ENCODE measurements at regions not wholly inside any gene's neighbourhood (a gene's known extent, or its start where the extent isn't known, plus 50 kb on each side); places are given as distances from the start of the nearest gene placed in this dataset.
"Not testable (repeated sequence)": the region's sequence is repeated elsewhere in the genome, so short reads cannot be mapped to it uniquely, and the experiment has no call there.

- Mint-ChIP-seq H3K27ac (no peak overlapping the region), H3K36me3 (no peaks in the 10 kb centered on the region), H3K4me3 (no peak overlapping the region), H3K27me3 (no peaks in the 10 kb centered on the region), H3K4me1 (ENCODE audit: low read depth in 2 of 2) (no peaks in the 10 kb centered on the region), H3K9me3 (peaks cover 2% of the 10 kb centered on the region)
- DNase-seq (ENCODE audit: low spot score), result no peak
- ATAC-seq, result no peak
Observed at GRCh38 chr12:20004952-20005351, 363.4 kb upstream of the PDE3A start.

DNA sequence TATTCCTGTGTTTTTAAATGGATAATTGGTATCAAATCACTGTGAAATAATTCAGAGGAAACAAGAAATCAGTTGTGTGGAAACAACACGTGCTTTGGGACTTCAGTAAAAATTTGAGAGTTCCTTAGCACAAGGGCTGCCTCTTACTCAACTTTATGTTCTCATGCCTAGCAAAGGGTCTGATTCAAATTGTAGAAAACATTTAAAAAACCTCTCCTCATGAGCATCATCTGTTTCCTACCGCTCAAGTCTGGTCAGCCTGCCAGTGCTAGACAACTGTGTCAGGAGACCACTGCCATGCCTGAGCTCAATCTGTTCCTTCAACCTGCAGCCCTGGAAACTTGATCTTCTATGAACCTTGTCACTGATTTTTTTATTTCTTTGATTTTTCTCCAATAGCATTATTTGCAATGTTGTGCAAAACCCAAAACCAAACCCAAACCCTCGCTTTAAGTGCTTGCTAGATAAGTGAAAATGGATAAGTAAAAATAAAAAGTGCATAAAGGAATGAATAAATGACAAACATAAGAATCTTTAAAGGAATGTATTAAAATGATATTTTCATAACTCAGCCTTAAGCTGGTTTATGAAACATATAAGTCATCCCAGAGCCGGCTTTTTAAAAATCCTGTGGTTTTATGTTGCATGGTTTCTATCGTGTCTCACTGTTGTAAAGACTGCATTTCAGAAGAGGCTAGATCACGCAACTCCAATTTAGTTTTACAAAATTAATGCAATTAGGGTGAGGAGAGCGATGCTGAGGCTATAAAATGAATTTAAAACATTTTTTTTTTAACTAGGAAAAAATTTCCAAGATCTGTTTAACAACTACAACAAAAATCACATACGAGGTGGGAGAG, 361.2 kb upstream of the PDE3A start:
- H3K9me3 Mint-ChIP-seq, result peaks cover 5% of the 10 kb centered on the region
- no peak overlapping the region for H3K27ac Mint-ChIP-seq
- no peak for ATAC-seq
- no peaks in the 10 kb centered on the region for H3K4me1 Mint-ChIP-seq (ENCODE audit: low read depth in 2 of 2)
- H3K4me3 Mint-ChIP-seq, result no peak overlapping the region
- no peak for DNase-seq (ENCODE audit: low spot score)
- no peaks in the 10 kb centered on the region for H3K27me3 Mint-ChIP-seq
- no peaks in the 10 kb centered on the region for H3K36me3 Mint-ChIP-seq

DNA sequence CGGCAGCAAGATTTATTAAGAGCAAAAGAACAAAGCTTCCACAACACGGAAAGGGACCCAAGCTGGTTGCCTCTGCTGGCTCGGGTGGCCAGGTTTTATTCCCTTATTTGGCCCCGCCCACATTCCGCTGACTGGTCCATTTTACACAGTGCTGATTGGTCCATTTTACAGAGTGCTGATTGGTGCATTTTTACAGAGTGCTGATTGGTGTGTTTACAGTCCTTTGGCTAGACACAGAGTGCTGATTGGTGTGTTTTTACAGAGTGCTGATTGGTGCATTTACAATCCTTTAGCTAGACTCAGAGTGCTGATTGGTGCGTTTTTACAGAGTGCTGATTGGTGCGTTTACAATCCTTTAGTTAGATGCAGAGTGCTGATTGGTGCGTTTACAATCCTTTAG, 358.4 kb upstream of the PDE3A start:
- H3K9me3 Mint-ChIP-seq; H3K4me1 Mint-ChIP-seq (ENCODE audit: low read depth in 2 of 2); H3K4me3 Mint-ChIP-seq; H3K27ac Mint-ChIP-seq; ATAC-seq; DNase-seq (ENCODE audit: low spot score); H3K27me3 Mint-ChIP-seq; H3K36me3 Mint-ChIP-seq: not testable (repeated sequence)

DNA sequence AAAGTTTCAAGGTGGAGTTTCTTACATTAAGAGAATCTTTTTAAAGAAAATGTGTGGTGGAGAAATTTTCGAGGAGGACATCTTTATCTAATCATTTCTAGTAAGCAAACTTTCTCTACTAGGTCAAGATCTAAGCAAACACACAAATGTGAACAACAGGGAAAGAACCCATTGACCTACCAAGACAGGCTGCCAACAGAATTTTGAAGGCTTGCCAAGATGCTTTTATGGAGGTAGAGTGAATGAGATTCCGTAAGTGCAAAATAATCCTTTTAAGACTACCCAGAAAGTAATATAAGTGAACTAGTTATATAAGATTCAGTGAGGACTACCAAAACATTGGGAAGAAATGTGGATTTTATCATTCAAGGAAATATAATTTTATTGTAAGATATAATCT, 357.1 kb upstream of the PDE3A start:
- H3K27me3 Mint-ChIP-seq, result no peaks in the 10 kb centered on the region
- no peak overlapping the region for H3K4me3 Mint-ChIP-seq
- no peaks in the 10 kb centered on the region for H3K36me3 Mint-ChIP-seq
- peaks cover 5% of the 10 kb centered on the region for H3K9me3 Mint-ChIP-seq
- ATAC-seq (no peak), DNase-seq (ENCODE audit: low spot score) (no peak)
- no peaks in the 10 kb centered on the region for H3K4me1 Mint-ChIP-seq (ENCODE audit: low read depth in 2 of 2)
- H3K27ac Mint-ChIP-seq, result no peak overlapping the region

- Mint-ChIP-seq H3K36me3 (no peaks in the 10 kb centered on the region), H3K4me1 (ENCODE audit: low read depth in 2 of 2) (no peaks in the 10 kb centered on the region), H3K27ac (no peak overlapping the region), H3K27me3 (no peaks in the 10 kb centered on the region), H3K4me3 (no peak overlapping the region), H3K9me3 (peaks cover 6% of the 10 kb centered on the region)
- DNase-seq (ENCODE audit: low spot score) (no peak), ATAC-seq (no peak)
Observed at GRCh38 chr12:20017802-20018201, 350.5 kb upstream of the PDE3A start.

GRCh38 chr12:20018406-20018805, 349.9 kb upstream of the PDE3A start:
- Mint-ChIP-seq H3K27ac (no peak overlapping the region), H3K27me3 (no peaks in the 10 kb centered on the region), H3K36me3 (no peaks in the 10 kb centered on the region), H3K4me1 (ENCODE audit: low read depth in 2 of 2) (no peaks in the 10 kb centered on the region), H3K4me3 (no peak overlapping the region), H3K9me3 (peaks cover 6% of the 10 kb centered on the region)
- ATAC-seq (no peak), DNase-seq (ENCODE audit: low spot score) (no peak)

DNA sequence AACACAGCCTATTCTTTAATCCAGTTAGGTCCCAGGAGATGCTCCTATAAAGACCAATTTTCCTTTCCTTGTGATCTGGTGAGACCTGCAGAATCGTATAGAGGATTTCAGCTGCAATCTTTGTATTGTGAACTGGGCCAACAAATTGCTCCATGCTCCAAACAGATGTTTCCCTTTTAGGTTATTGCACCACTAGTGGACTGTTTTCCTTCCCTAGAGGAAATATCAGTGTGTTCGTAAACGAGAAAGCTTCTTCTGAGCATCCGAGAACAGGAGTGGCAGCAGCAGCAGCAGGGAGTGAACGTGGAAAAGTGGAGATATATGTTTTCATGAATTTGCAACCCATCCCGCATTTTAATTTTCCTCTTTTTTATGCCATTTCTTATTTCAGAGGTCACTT, 344.1 kb upstream of the PDE3A start:
- H3K36me3 Mint-ChIP-seq, result no peaks in the 10 kb centered on the region
- ATAC-seq (no peak), DNase-seq (ENCODE audit: low spot score) (no peak)
- no peak overlapping the region for H3K27ac Mint-ChIP-seq
- H3K27me3 Mint-ChIP-seq, result no peaks in the 10 kb centered on the region
- no peaks in the 10 kb centered on the region for H3K4me1 Mint-ChIP-seq (ENCODE audit: low read depth in 2 of 2)
- H3K9me3 Mint-ChIP-seq, result peaks cover 8% of the 10 kb centered on the region
- no peak overlapping the region for H3K4me3 Mint-ChIP-seq

- Mint-ChIP-seq H3K9me3 (peaks cover 5% of the 10 kb centered on the region), H3K27ac (no peak overlapping the region), H3K4me3 (no peak overlapping the region), H3K27me3 (no peaks in the 10 kb centered on the region), H3K36me3 (no peaks in the 10 kb centered on the region), H3K4me1 (ENCODE audit: low read depth in 2 of 2) (no peaks in the 10 kb centered on the region)
- no peak for ATAC-seq
- DNase-seq (ENCODE audit: low spot score), result no peak
Observed at GRCh38 chr12:20028033-20028432, 340.3 kb upstream of the PDE3A start.

DNA sequence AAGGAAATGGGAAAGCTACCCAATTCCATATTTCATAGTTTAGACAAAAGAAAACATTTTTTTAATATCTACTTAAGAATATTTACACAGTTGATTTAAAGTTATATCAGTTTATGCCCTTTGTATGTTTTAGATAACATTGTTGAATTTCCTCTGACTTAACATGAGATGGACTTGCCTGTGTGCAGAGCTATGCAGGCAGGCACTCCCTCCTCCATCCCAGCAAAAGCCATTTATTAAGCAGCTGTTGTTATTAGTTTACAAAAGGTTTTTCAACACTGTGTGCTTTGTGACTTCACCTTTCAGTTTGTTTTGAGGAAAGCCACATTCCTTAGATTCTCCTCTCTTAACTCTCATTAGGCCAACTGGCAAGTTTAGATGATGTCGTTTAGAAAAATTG, 337.5 kb upstream of the PDE3A start:
- ATAC-seq, result no peak

GRCh38 chr12:20039562-20039961, 328.8 kb upstream of the PDE3A start:
- no peak for DNase-seq (ENCODE audit: low spot score)
- no peaks in the 10 kb centered on the region for H3K4me1 Mint-ChIP-seq (ENCODE audit: low read depth in 2 of 2)

More for the DNA sequence above, 337.5 kb upstream of the PDE3A start:
- Mint-ChIP-seq H3K27ac (no peak overlapping the region), H3K36me3 (no peaks in the 10 kb centered on the region), H3K9me3 (peaks cover 5% of the 10 kb centered on the region), H3K4me3 (no peak overlapping the region), H3K4me1 (ENCODE audit: low read depth in 2 of 2) (no peaks in the 10 kb centered on the region), H3K27me3 (no peaks in the 10 kb centered on the region)
- DNase-seq (ENCODE audit: low spot score), result no peak

DNA sequence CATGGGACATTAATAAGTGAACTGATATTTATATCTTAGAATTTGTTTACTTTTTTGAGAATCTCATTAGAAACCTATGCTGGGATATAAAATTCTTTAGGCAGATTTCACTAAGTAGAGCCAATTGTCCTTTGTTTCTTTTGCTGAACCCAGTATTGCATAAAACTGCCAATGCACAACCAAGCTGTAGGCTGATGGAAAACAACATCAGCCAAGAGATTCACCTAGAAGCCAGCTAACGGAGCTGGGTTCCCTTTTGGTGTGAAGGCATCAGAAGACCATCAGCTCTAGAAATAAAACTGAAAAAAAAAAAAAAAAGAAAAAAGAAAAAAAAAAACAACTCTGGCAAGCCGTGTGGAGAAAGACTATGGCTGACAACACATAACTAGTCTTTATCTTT, 328.2 kb upstream of the PDE3A start:
- ATAC-seq (no peak), DNase-seq (ENCODE audit: low spot score) (no peak)
- Mint-ChIP-seq H3K27me3 (no peaks in the 10 kb centered on the region), H3K36me3 (no peaks in the 10 kb centered on the region), H3K27ac (no peak overlapping the region), H3K4me1 (ENCODE audit: low read depth in 2 of 2) (no peaks in the 10 kb centered on the region), H3K9me3 (peaks cover 3% of the 10 kb centered on the region), H3K4me3 (no peak overlapping the region)

More at GRCh38 chr12:20039562-20039961, 328.8 kb upstream of the PDE3A start:
- H3K4me3 Mint-ChIP-seq, result no peak overlapping the region
- peaks cover 3% of the 10 kb centered on the region for H3K9me3 Mint-ChIP-seq
- ATAC-seq, result no peak
- no peaks in the 10 kb centered on the region for H3K27me3 Mint-ChIP-seq
- H3K36me3 Mint-ChIP-seq, result no peaks in the 10 kb centered on the region
- H3K27ac Mint-ChIP-seq, result no peak overlapping the region

DNA sequence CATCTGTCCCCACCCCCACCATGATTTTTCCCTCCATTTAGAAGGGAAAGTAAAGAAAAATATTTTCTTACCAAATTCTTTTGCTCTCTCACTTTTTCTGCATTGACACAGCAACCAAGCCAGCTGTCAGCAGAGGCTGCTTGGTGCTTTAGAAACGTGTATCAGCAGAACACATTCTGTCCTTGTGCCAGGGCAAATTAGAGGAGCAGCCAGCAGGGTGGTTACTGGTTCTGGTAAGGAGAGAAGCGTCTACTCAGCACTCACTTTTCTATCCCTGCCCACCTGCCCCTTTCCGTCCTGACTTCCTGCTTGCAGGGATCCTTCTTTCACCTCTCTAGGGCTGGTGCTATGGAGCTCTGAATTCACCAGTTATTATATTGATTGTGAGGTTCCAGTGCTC, 327.5 kb upstream of the PDE3A start:
- H3K27ac Mint-ChIP-seq, result no peak overlapping the region
- DNase-seq (ENCODE audit: low spot score) (no peak), ATAC-seq (peak in 1 of 2 donors; percentile 15)
- no peak overlapping the region for H3K4me3 Mint-ChIP-seq
- H3K27me3 Mint-ChIP-seq, result no peaks in the 10 kb centered on the region
- no peaks in the 10 kb centered on the region for H3K36me3 Mint-ChIP-seq
- H3K4me1 Mint-ChIP-seq (ENCODE audit: low read depth in 2 of 2), result no peaks in the 10 kb centered on the region
- H3K9me3 Mint-ChIP-seq, result peaks cover 3% of the 10 kb centered on the region

DNA sequence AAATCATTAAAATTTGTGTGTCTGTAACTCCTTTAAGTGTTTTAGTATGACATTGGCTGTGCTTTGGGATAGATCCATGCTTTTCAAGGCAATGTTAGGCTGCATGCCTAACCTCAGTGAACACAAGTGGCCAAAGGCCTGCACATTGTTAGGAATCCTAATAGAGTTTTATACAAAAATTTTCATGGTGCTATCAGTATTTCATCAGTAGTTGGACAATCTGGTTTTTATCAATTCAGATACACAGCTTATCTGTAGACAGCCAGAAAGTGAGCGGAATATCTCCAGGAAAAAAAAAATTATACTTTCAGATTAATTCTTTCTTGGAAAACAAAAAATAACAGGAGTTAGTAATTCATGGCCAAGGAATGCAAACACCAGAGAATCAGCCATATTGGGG, 324.0 kb upstream of the PDE3A start:
- Mint-ChIP-seq H3K27ac (no peak overlapping the region), H3K27me3 (no peaks in the 10 kb centered on the region), H3K4me1 (ENCODE audit: low read depth in 2 of 2) (no peaks in the 10 kb centered on the region), H3K36me3 (no peaks in the 10 kb centered on the region), H3K4me3 (no peak overlapping the region), H3K9me3 (peaks cover 3% of the 10 kb centered on the region)
- ATAC-seq, result no peak
- DNase-seq (ENCODE audit: low spot score), result no peak

DNA sequence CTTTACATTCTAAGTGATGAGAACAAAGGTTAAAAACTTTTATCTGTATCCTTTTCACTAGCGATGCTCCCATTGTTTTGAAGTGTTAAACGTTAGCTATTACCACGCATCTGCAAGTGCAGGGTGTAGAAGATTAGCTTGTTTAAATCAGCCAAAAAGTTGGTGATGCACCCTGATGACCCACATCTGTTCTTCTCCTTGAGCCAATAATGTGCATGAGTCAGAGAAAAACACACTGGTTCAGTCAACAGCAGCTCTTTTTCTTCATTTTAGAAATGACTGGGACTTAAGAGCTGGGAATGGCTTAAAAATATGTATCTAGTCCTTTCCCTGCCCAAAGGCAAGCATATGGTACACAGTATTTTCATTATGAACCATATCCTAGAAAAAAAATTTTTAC, 323.5 kb upstream of the PDE3A start:
- ATAC-seq (no peak), DNase-seq (ENCODE audit: low spot score) (no peak)
- Mint-ChIP-seq H3K27ac (no peak overlapping the region), H3K36me3 (no peaks in the 10 kb centered on the region), H3K27me3 (no peaks in the 10 kb centered on the region), H3K9me3 (peaks cover 3% of the 10 kb centered on the region), H3K4me3 (no peak overlapping the region), H3K4me1 (ENCODE audit: low read depth in 2 of 2) (no peaks in the 10 kb centered on the region)

DNA sequence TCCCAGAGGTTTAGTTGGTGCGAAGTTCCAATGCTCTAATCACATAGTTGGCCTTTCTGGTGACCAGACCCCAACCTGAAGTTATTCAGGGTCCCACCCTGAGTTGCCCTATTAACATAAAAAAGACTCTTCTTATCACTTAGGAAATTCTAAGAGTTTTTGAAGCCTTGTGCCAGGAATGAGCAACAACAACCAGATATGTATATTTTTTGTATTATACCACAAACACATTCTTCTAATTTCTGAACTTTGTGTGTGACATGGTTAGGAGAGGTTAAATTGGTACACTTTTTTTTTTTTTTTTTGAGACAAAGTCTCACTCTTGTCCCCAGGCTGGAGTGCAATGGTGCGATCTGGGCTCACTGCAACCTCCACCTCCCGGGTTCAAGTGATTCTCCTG, 320.4 kb upstream of the PDE3A start:
- H3K4me3 Mint-ChIP-seq, result no peak overlapping the region
- H3K27me3 Mint-ChIP-seq, result no peaks in the 10 kb centered on the region
- H3K27ac Mint-ChIP-seq, result no peak overlapping the region
- H3K4me1 Mint-ChIP-seq (ENCODE audit: low read depth in 2 of 2), result no peaks in the 10 kb centered on the region
- H3K36me3 Mint-ChIP-seq, result no peaks in the 10 kb centered on the region
- ATAC-seq, result no peak
- no peak for DNase-seq (ENCODE audit: low spot score)
- peaks cover 7% of the 10 kb centered on the region for H3K9me3 Mint-ChIP-seq
